ENCODE measurements at regions not wholly inside any gene's neighbourhood (a gene's known extent, or its start where the extent isn't known, plus 50 kb on each side); places are given as distances from the start of the nearest gene placed in this dataset.

DNA sequence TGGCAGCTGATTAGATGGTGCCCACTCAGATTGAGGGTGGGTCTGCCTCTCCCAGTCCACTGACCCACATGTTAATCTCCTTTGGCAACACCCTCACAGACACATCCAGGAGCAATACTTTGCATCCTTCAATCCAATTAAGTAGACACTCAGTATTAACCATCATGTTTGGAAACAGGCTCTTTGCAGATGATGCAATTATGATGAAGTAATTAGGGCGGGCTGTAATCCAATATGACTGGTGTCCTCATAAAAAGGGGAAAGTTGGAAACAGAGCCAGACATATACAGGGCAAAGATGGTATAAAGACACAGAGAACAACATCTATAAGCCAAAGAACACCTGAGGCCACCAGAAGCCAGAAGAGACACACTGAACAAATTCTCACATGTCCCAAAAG is 658.6 kb downstream of the CCSER2 start:
- intact Hi-C loops (cut with micrococcal nuclease; ENCODE audit: unreplicated experiment), result no loop called here
- Histone ChIP-seq H3K9me3 (no peaks in the 10 kb centered on the region), H3K4me3 (ENCODE audit: low read depth, low read length) (no peak overlapping the region), H3K27me3 (replicated peaks; ENCODE audit: control insufficient read depth, insufficient read depth, low read length) (peaks cover 1% of the 10 kb centered on the region; the same call in 1 of the 2 replicates), H3K4me1 (no peaks in the 10 kb centered on the region), H3K36me3 (ENCODE audit: control insufficient read depth, insufficient read depth, low read length) (no peaks in the 10 kb centered on the region)
- Mint-ChIP-seq H3K9me3 (ENCODE audit: unreplicated experiment) (no peaks in the 10 kb centered on the region), H3K27me3 (ENCODE audit: insufficient read depth, unreplicated experiment) (peaks cover 8% of the 10 kb centered on the region), H3K4me3 (ENCODE audit: unreplicated experiment) (no peak overlapping the region), H3K27ac (ENCODE audit: unreplicated experiment) (no peak overlapping the region), H3K36me3 (ENCODE audit: insufficient read depth, unreplicated experiment) (no peaks in the 10 kb centered on the region), H3K4me1 (ENCODE audit: low read depth, unreplicated experiment) (no peaks in the 10 kb centered on the region)
- ChIA-PET CTCF (no interaction called here), POLR2A (no interaction called here)
- DNase-seq, result no peak
- BruUV-seq (replicated peaks), result no TSS peak
- TF ChIP-seq CTCF (IDR thresholded peaks at IDR 0.05; ENCODE audit: insufficient read depth in 1 of 2, low read depth in 1 of 2, low read length in 1 of 2, severe bottlenecking in 1 of 2, unreplicated experiment in 1 of 2), result no peak

- Histone ChIP-seq H3K4me1 (no peaks in the 10 kb centered on the region), H3K27me3 (replicated peaks; ENCODE audit: control insufficient read depth, insufficient read depth, low read length) (peaks cover 1% of the 10 kb centered on the region; the same call in 1 of the 2 replicates), H3K36me3 (ENCODE audit: control insufficient read depth, insufficient read depth, low read length) (no peaks in the 10 kb centered on the region), H3K4me3 (ENCODE audit: low read depth, low read length) (no peak overlapping the region), H3K9me3 (no peaks in the 10 kb centered on the region)
- ChIA-PET CTCF (no interaction called here), POLR2A (no interaction called here)
- intact Hi-C loops (cut with micrococcal nuclease; ENCODE audit: unreplicated experiment), result no loop called here
- DNase-seq, result no peak
- TF ChIP-seq CTCF (IDR thresholded peaks at IDR 0.05; ENCODE audit: insufficient read depth in 1 of 2, low read depth in 1 of 2, low read length in 1 of 2, severe bottlenecking in 1 of 2, unreplicated experiment in 1 of 2), result no peak
- peaks cover 8% of the 10 kb centered on the region for H3K27me3 Mint-ChIP-seq (ENCODE audit: insufficient read depth, unreplicated experiment)
- no peak overlapping the region for H3K4me3 Mint-ChIP-seq (ENCODE audit: unreplicated experiment)
- no TSS peak for BruUV-seq (replicated peaks)
- H3K4me1 Mint-ChIP-seq (ENCODE audit: low read depth, unreplicated experiment), result no peaks in the 10 kb centered on the region
- no peaks in the 10 kb centered on the region for H3K36me3 Mint-ChIP-seq (ENCODE audit: insufficient read depth, unreplicated experiment)
- H3K27ac Mint-ChIP-seq (ENCODE audit: unreplicated experiment), result no peak overlapping the region
- no peaks in the 10 kb centered on the region for H3K9me3 Mint-ChIP-seq (ENCODE audit: unreplicated experiment)
Observed at GRCh38 chr10:84988011-84988410, 659.6 kb downstream of the CCSER2 start.

- Mint-ChIP-seq H3K9me3 (ENCODE audit: unreplicated experiment) (no peaks in the 10 kb centered on the region), H3K27ac (ENCODE audit: unreplicated experiment) (no peak overlapping the region), H3K27me3 (ENCODE audit: insufficient read depth, unreplicated experiment) (peaks cover 3% of the 10 kb centered on the region), H3K36me3 (ENCODE audit: insufficient read depth, unreplicated experiment) (no peaks in the 10 kb centered on the region), H3K4me1 (ENCODE audit: low read depth, unreplicated experiment) (no peaks in the 10 kb centered on the region), H3K4me3 (ENCODE audit: unreplicated experiment) (no peak overlapping the region)
- no peak for TF ChIP-seq CTCF (IDR thresholded peaks at IDR 0.05; ENCODE audit: insufficient read depth in 1 of 2, low read depth in 1 of 2, low read length in 1 of 2, severe bottlenecking in 1 of 2, unreplicated experiment in 1 of 2)
- ChIA-PET CTCF (no interaction called here), POLR2A (no interaction called here)
- Histone ChIP-seq H3K36me3 (ENCODE audit: control insufficient read depth, insufficient read depth, low read length) (no peaks in the 10 kb centered on the region), H3K4me1 (no peaks in the 10 kb centered on the region), H3K9me3 (no peaks in the 10 kb centered on the region), H3K4me3 (ENCODE audit: low read depth, low read length) (no peak overlapping the region), H3K27me3 (replicated peaks; ENCODE audit: control insufficient read depth, insufficient read depth, low read length) (peaks cover 1% of the 10 kb centered on the region; the same call in 1 of the 2 replicates)
- intact Hi-C loops (cut with micrococcal nuclease; ENCODE audit: unreplicated experiment), result no loop called here
- no TSS peak for BruUV-seq (replicated peaks)
- DNase-seq, result no peak
Observed at GRCh38 chr10:84990713-84991112, 662.3 kb downstream of the CCSER2 start.

All from Caco-2 (cell line).